ENCODE measurements at regions not wholly inside any gene's neighbourhood (a gene's known extent, or its start where the extent isn't known, plus 50 kb on each side); places are given as distances from the start of the nearest gene placed in this dataset.
"Not testable (repeated sequence)": the region's sequence is repeated elsewhere in the genome, so short reads cannot be mapped to it uniquely, and the experiment has no call there.

GRCh38 chr19:23541991-23542390 is 145.0 kb downstream of the ZNF675 start:
- Histone ChIP-seq H3K4me3 (no peak overlapping the region), H3K9me3 (peaks cover 0 to 59% (median 4%) of the 10 kb centered on the region in 4 donors), H3K27ac (no peak overlapping the region), H3K4me1 (no peaks in the 10 kb centered on the region), H3K27me3 (no peaks in the 10 kb centered on the region), H3K36me3 (no peaks in the 10 kb centered on the region)
- intact Hi-C loops (cut with DNase I; ENCODE audit: low total_unique reads) = no loop called here
- 74 to 95% (median 85%) methylated on average over 1 of the region's 1 CpG for WGBS, 5 donors
- DNase-seq = no peak
- TF ChIP-seq EP300 (IDR thresholded peaks at IDR 0.05) = no peak
- no peak for TF ChIP-seq POLR2AphosphoS5 (IDR thresholded peaks at IDR 0.05)
- TF ChIP-seq CTCF (IDR thresholded peaks at IDR 0.05) = no peak
- no peak for TF ChIP-seq POLR2A (IDR thresholded peaks at IDR 0.05)

GRCh38 chr19:23540180-23540579 is 144.9 kb upstream of the ZNF91 start:
- WGBS, 5 donors = 18 to 58% (median 19%) methylated on average over 1 of the region's 1 CpG
- intact Hi-C loops (cut with DNase I; ENCODE audit: low total_unique reads); H3K27ac ChIP-seq; H3K36me3 ChIP-seq; H3K4me1 ChIP-seq; H3K4me3 ChIP-seq; H3K27me3 ChIP-seq: not testable (repeated sequence)
- H3K9me3 ChIP-seq = peaks cover 0 to 47% (median 7%) of the 10 kb centered on the region in 4 donors
- peak in 1 of 2 donors; percentile 21 for DNase-seq

- intact Hi-C loops (cut with DNase I; ENCODE audit: low total_unique reads) = no loop called here
- Histone ChIP-seq H3K36me3 (no peaks in the 10 kb centered on the region), H3K4me1 (no peaks in the 10 kb centered on the region), H3K27ac (no peak overlapping the region), H3K27me3 (no peaks in the 10 kb centered on the region), H3K4me3 (no peak overlapping the region), H3K9me3 (peaks cover 0 to 43% (median 9%) of the 10 kb centered on the region in 4 donors)
- DNase-seq = peak in 1 of 2 donors; percentile 20
- TF ChIP-seq CTCF (IDR thresholded peaks at IDR 0.05) (no peak), POLR2A (IDR thresholded peaks at IDR 0.05) (no peak), EP300 (IDR thresholded peaks at IDR 0.05) (no peak), POLR2AphosphoS5 (IDR thresholded peaks at IDR 0.05) (no peak)
- 26 to 48% (median 42%) methylated on average over 2 of the region's 2 CpGs for WGBS, 5 donors
Observed at GRCh38 chr19:23539499-23539898, 144.2 kb upstream of the ZNF91 start.

GRCh38 chr19:23537136-23537535 is 141.9 kb upstream of the ZNF91 start:
- H3K27me3 ChIP-seq; DNase-seq; intact Hi-C loops (cut with DNase I; ENCODE audit: low total_unique reads); H3K27ac ChIP-seq; H3K4me3 ChIP-seq; H3K36me3 ChIP-seq; H3K4me1 ChIP-seq: not testable (repeated sequence)
- peaks cover 0 to 48% (median 23%) of the 10 kb centered on the region in 4 donors for H3K9me3 ChIP-seq

GRCh38 chr19:23536341-23536740 is 141.1 kb upstream of the ZNF91 start:
- H3K27me3 ChIP-seq; H3K4me3 ChIP-seq; DNase-seq; H3K27ac ChIP-seq; intact Hi-C loops (cut with DNase I; ENCODE audit: low total_unique reads); H3K36me3 ChIP-seq; H3K4me1 ChIP-seq: not testable (repeated sequence)
- 71 to 95% (median 77%) methylated on average over 1 of the region's 1 CpG for WGBS, 5 donors
- peaks cover 0 to 47% (median 25%) of the 10 kb centered on the region in 4 donors for H3K9me3 ChIP-seq

GRCh38 chr19:23535901-23536300 is 140.6 kb upstream of the ZNF91 start:
- H3K9me3 ChIP-seq = peaks cover 0 to 47% (median 25%) of the 10 kb centered on the region in 4 donors
- DNase-seq; H3K27ac ChIP-seq; intact Hi-C loops (cut with DNase I; ENCODE audit: low total_unique reads); H3K4me1 ChIP-seq; H3K27me3 ChIP-seq; H3K36me3 ChIP-seq; H3K4me3 ChIP-seq: not testable (repeated sequence)
- WGBS, 5 donors = 76 to 86% (median 83%) methylated on average over 5 of the region's 5 CpGs

- WGBS, 5 donors = 91 to 98% (median 93%) methylated on average over 20 to 30 of the region's 30 CpGs
- DNase-seq = not testable (repeated sequence)
Observed at GRCh38 chr19:23533441-23533840, 138.2 kb upstream of the ZNF91 start.

More at GRCh38 chr19:23533441-23533840, 138.2 kb upstream of the ZNF91 start:
- H3K27ac ChIP-seq; H3K4me1 ChIP-seq; H3K4me3 ChIP-seq; intact Hi-C loops (cut with DNase I; ENCODE audit: low total_unique reads); H3K36me3 ChIP-seq; H3K27me3 ChIP-seq: not testable (repeated sequence)
- peaks cover 0 to 66% (median 37%) of the 10 kb centered on the region in 4 donors for H3K9me3 ChIP-seq
